ELF-1 (cell line): ENCODE measurements at regions not wholly inside any gene's neighbourhood (a gene's known extent, or its start where the extent isn't known, plus 50 kb on each side); places are given as distances from the start of the nearest gene placed in this dataset.
"Not testable (repeated sequence)": the region's sequence is repeated elsewhere in the genome, so short reads cannot be mapped to it uniquely, and the experiment has no call there.

Source experiments
- DNase-seq: peaks from one replicate; pipeline ENCODE4 v3.0.0-alpha.2; 2016; ENCODE audit warnings: low read depth, low spot score

GRCh38 chr16:29297144-29297808, 109.2 kb downstream of the NPIPB11 start:
- not testable (repeated sequence) for DNase-seq

- DNase-seq: not testable (repeated sequence)
These were observed 110.3 kb downstream of the NPIPB11 start for GRCh38 chr16:29296176-29296575.

GRCh38 chr16:29294951-29295795, 111.3 kb downstream of the NPIPB11 start:
- DNase-seq: not testable (repeated sequence)

GRCh38 chr16:29294400-29294933, 112.0 kb downstream of the NPIPB11 start:
- DNase-seq: not testable (repeated sequence)

- DNase-seq: not testable (repeated sequence)
These were observed 113.0 kb downstream of the NPIPB11 start for GRCh38 chr16:29293545-29293944.

GRCh38 chr16:29292952-29293471, 113.5 kb downstream of the NPIPB11 start:
- DNase-seq: not testable (repeated sequence)

GRCh38 chr16:29291329-29292271, 114.9 kb downstream of the NPIPB11 start:
- DNase-seq: not testable (repeated sequence)

GRCh38 chr16:29290631-29291247, 115.8 kb downstream of the NPIPB11 start:
- DNase-seq: peak; percentile 94

- not testable (repeated sequence) for DNase-seq
These were observed 116.8 kb downstream of the NPIPB11 start for GRCh38 chr16:29289516-29290239.

- DNase-seq: peak; percentile 60
These were observed 117.6 kb downstream of the NPIPB11 start for GRCh38 chr16:29288711-29289474.

- not testable (repeated sequence) for DNase-seq
These were observed 118.5 kb downstream of the NPIPB11 start for GRCh38 chr16:29287871-29288535.

GRCh38 chr16:29287246-29287645, 119.3 kb downstream of the NPIPB11 start:
- peak; percentile 32 for DNase-seq

GRCh38 chr16:29286796-29287195, 119.7 kb downstream of the NPIPB11 start:
- DNase-seq: not testable (repeated sequence)

GRCh38 chr16:29286161-29286560, 120.3 kb downstream of the NPIPB11 start:
- DNase-seq: not testable (repeated sequence)

- DNase-seq: peak; percentile 63
These were observed 121.2 kb downstream of the NPIPB11 start for GRCh38 chr16:29285151-29285885.

- DNase-seq: not testable (repeated sequence)
These were observed 121.8 kb downstream of the NPIPB11 start for GRCh38 chr16:29284723-29285122.

GRCh38 chr16:29284159-29284558, 122.4 kb downstream of the NPIPB11 start:
- DNase-seq: not testable (repeated sequence)
